ENCODE measurements at regions not wholly inside any gene's neighbourhood (a gene's known extent, or its start where the extent isn't known, plus 50 kb on each side); places are given as distances from the start of the nearest gene placed in this dataset.

GRCh38 chr5:56722317-56722716 is 93.0 kb upstream of the MAP3K1 start:
- ChIA-PET POLR2A (interaction anchor here (1.0 kb wide), 1 partner anchor 14 kb away, joined by 3 read pairs; no protein-coding TSS in a partner anchor), CTCF (no interaction called here)
- ATAC-seq (ENCODE audit: low read depth), result no peak
- TF ChIP-seq CTCF (IDR thresholded peaks at IDR 0.05), result no peak
- Mint-ChIP-seq H3K27me3 (no peaks in the 10 kb centered on the region), H3K4me1 (peaks cover 8% of the 10 kb centered on the region), H3K36me3 (ENCODE audit: low read depth) (no peaks in the 10 kb centered on the region), H3K27ac (no peak overlapping the region), H3K4me3 (no peak overlapping the region), H3K9me3 (no peaks in the 10 kb centered on the region)
- intact Hi-C loops (cut with micrococcal nuclease), result no loop called here
- no peak for DNase-seq

GRCh38 chr5:56717253-56717987 is 97.9 kb upstream of the MAP3K1 start:
- Mint-ChIP-seq H3K36me3 (ENCODE audit: low read depth) (no peaks in the 10 kb centered on the region), H3K4me1 (peaks cover 20% of the 10 kb centered on the region), H3K27ac (no peak overlapping the region), H3K4me3 (no peak overlapping the region), H3K9me3 (no peaks in the 10 kb centered on the region), H3K27me3 (no peaks in the 10 kb centered on the region)
- intact Hi-C loops (cut with micrococcal nuclease), result loop anchor here (1.0 kb wide), 1 partner anchor 8 kb away; no protein-coding TSS in a partner anchor
- ChIA-PET CTCF (no interaction called here), POLR2A (no interaction called here)
- ATAC-seq (ENCODE audit: low read depth), result no peak
- no peak for TF ChIP-seq CTCF (IDR thresholded peaks at IDR 0.05)
- no peak for DNase-seq

GRCh38 chr5:56715986-56716385 is 99.4 kb upstream of the MAP3K1 start:
- intact Hi-C loops (cut with micrococcal nuclease), result no loop called here
- no peak for TF ChIP-seq CTCF (IDR thresholded peaks at IDR 0.05)
- Mint-ChIP-seq H3K27me3 (no peaks in the 10 kb centered on the region), H3K4me3 (no peak overlapping the region), H3K4me1 (peaks cover 27% of the 10 kb centered on the region), H3K36me3 (ENCODE audit: low read depth) (no peaks in the 10 kb centered on the region), H3K27ac (no peak overlapping the region), H3K9me3 (no peaks in the 10 kb centered on the region)
- ChIA-PET POLR2A (interaction anchor here (0.7 kb wide), 1 partner anchor 32 kb away, joined by 3 read pairs; no protein-coding TSS in a partner anchor), CTCF (no interaction called here)
- ATAC-seq (ENCODE audit: low read depth) (no peak), DNase-seq (no peak)

GRCh38 chr5:56712895-56713591 is 102.3 kb upstream of the MAP3K1 start:
- no peaks in the 10 kb centered on the region for H3K36me3 Mint-ChIP-seq (ENCODE audit: low read depth)
- H3K9me3 Mint-ChIP-seq, result peaks cover 2% of the 10 kb centered on the region
- ChIA-PET CTCF (no interaction called here), POLR2A (interaction anchor here (0.9 to 1.4 kb wide), 2 partner anchors 8 to 13 kb away, joined by 3 read pairs; no protein-coding TSS in a partner anchor)
- ATAC-seq (ENCODE audit: low read depth), result no peak
- no peak for DNase-seq
- TF ChIP-seq CTCF (IDR thresholded peaks at IDR 0.05), result no peak
- H3K27me3 Mint-ChIP-seq, result no peaks in the 10 kb centered on the region
- no peak overlapping the region for H3K4me3 Mint-ChIP-seq
- H3K4me1 Mint-ChIP-seq, result peaks cover 31% of the 10 kb centered on the region
- no peak overlapping the region for H3K27ac Mint-ChIP-seq
- intact Hi-C loops (cut with micrococcal nuclease), result no loop called here

GRCh38 chr5:56710826-56711590 is 104.3 kb upstream of the MAP3K1 start:
- DNase-seq, result no peak
- TF ChIP-seq CTCF (IDR thresholded peaks at IDR 0.05), result no peak
- POLR2A ChIA-PET, result interaction anchor here (0.6 to 0.8 kb wide), 2 partner anchors 12 to 94 kb away, joined by 4 to 7 read pairs; no protein-coding TSS in a partner anchor
- CTCF ChIA-PET, result no interaction called here
- Mint-ChIP-seq H3K27ac (no peak overlapping the region), H3K36me3 (ENCODE audit: low read depth) (no peaks in the 10 kb centered on the region), H3K27me3 (no peaks in the 10 kb centered on the region), H3K4me1 (peaks cover 39% of the 10 kb centered on the region), H3K4me3 (no peak overlapping the region), H3K9me3 (peaks cover 2% of the 10 kb centered on the region)
- intact Hi-C loops (cut with micrococcal nuclease), result no loop called here
- peak; percentile 28 for ATAC-seq (ENCODE audit: low read depth)

Data from activated B cell treated with CpG ODN at 0.5 μM for 24 hours (primary cell).